ENCODE measurements at regions not wholly inside any gene's neighbourhood (a gene's known extent, or its start where the extent isn't known, plus 50 kb on each side); places are given as distances from the start of the nearest gene placed in this dataset.

GRCh38 chr17:52532373-52532772, 373.9 kb upstream of the CA10 start:
- H3K4me1 Mint-ChIP-seq: no peaks in the 10 kb centered on the region
- H3K27ac Mint-ChIP-seq: no peak overlapping the region
- no peaks in the 10 kb centered on the region for H3K27me3 Mint-ChIP-seq
- H3K9me3 Mint-ChIP-seq: no peaks in the 10 kb centered on the region
- no peaks in the 10 kb centered on the region for H3K36me3 Mint-ChIP-seq
- no peak overlapping the region for H3K4me3 Mint-ChIP-seq
- no peak for DNase-seq

- Mint-ChIP-seq H3K4me3 (no peak overlapping the region), H3K9me3 (peaks cover 2% of the 10 kb centered on the region), H3K27me3 (no peaks in the 10 kb centered on the region), H3K4me1 (no peaks in the 10 kb centered on the region), H3K27ac (no peak overlapping the region), H3K36me3 (no peaks in the 10 kb centered on the region)
- DNase-seq: no peak
These were observed 365.7 kb upstream of the CA10 start for GRCh38 chr17:52524096-52524637.

- Mint-ChIP-seq H3K27ac (no peak overlapping the region), H3K4me3 (no peak overlapping the region), H3K4me1 (no peaks in the 10 kb centered on the region), H3K9me3 (peaks cover 6% of the 10 kb centered on the region), H3K27me3 (no peaks in the 10 kb centered on the region), H3K36me3 (no peaks in the 10 kb centered on the region)
- DNase-seq: no peak
These were observed 358.7 kb upstream of the CA10 start for GRCh38 chr17:52517176-52517575.

GRCh38 chr17:52515927-52516326, 357.4 kb upstream of the CA10 start:
- no peaks in the 10 kb centered on the region for H3K36me3 Mint-ChIP-seq
- H3K4me1 Mint-ChIP-seq: no peaks in the 10 kb centered on the region
- no peak for DNase-seq
- peaks cover 6% of the 10 kb centered on the region for H3K9me3 Mint-ChIP-seq
- no peak overlapping the region for H3K27ac Mint-ChIP-seq
- no peaks in the 10 kb centered on the region for H3K27me3 Mint-ChIP-seq
- H3K4me3 Mint-ChIP-seq: no peak overlapping the region

- peaks cover 3% of the 10 kb centered on the region for H3K9me3 Mint-ChIP-seq
- H3K4me3 Mint-ChIP-seq: no peak overlapping the region
- DNase-seq: no peak
- no peaks in the 10 kb centered on the region for H3K4me1 Mint-ChIP-seq
- no peaks in the 10 kb centered on the region for H3K36me3 Mint-ChIP-seq
- no peaks in the 10 kb centered on the region for H3K27me3 Mint-ChIP-seq
- no peak overlapping the region for H3K27ac Mint-ChIP-seq
These were observed 347.1 kb upstream of the CA10 start for GRCh38 chr17:52505601-52506000.

GRCh38 chr17:52504081-52504480, 345.6 kb upstream of the CA10 start:
- Mint-ChIP-seq H3K27ac (no peak overlapping the region), H3K4me3 (no peak overlapping the region), H3K9me3 (peaks cover 3% of the 10 kb centered on the region), H3K36me3 (no peaks in the 10 kb centered on the region), H3K4me1 (no peaks in the 10 kb centered on the region), H3K27me3 (no peaks in the 10 kb centered on the region)
- DNase-seq: no peak

GRCh38 chr17:52495646-52496045, 337.1 kb upstream of the CA10 start:
- no peak for DNase-seq
- Mint-ChIP-seq H3K4me3 (no peak overlapping the region), H3K27me3 (no peaks in the 10 kb centered on the region), H3K9me3 (peaks cover 7% of the 10 kb centered on the region), H3K4me1 (no peaks in the 10 kb centered on the region), H3K36me3 (no peaks in the 10 kb centered on the region), H3K27ac (no peak overlapping the region)

- Mint-ChIP-seq H3K36me3 (no peaks in the 10 kb centered on the region), H3K4me1 (no peaks in the 10 kb centered on the region), H3K27ac (no peak overlapping the region), H3K9me3 (peaks cover 6% of the 10 kb centered on the region), H3K4me3 (no peak overlapping the region), H3K27me3 (no peaks in the 10 kb centered on the region)
- DNase-seq: no peak
These were observed 323.8 kb upstream of the CA10 start for GRCh38 chr17:52482271-52482670.

GRCh38 chr17:52477824-52478699, 319.5 kb upstream of the CA10 start:
- H3K4me1 Mint-ChIP-seq: no peaks in the 10 kb centered on the region
- no peaks in the 10 kb centered on the region for H3K36me3 Mint-ChIP-seq
- no peaks in the 10 kb centered on the region for H3K27me3 Mint-ChIP-seq
- no peak overlapping the region for H3K4me3 Mint-ChIP-seq
- H3K27ac Mint-ChIP-seq: no peak overlapping the region
- H3K9me3 Mint-ChIP-seq: peaks cover 3% of the 10 kb centered on the region
- no peak for DNase-seq

GRCh38 chr17:52476638-52477313, 318.3 kb upstream of the CA10 start:
- Mint-ChIP-seq H3K4me1 (no peaks in the 10 kb centered on the region), H3K27ac (no peak overlapping the region), H3K4me3 (no peak overlapping the region), H3K36me3 (no peaks in the 10 kb centered on the region), H3K9me3 (no peaks in the 10 kb centered on the region), H3K27me3 (no peaks in the 10 kb centered on the region)
- DNase-seq: no peak

- no peak overlapping the region for H3K27ac Mint-ChIP-seq
- H3K4me1 Mint-ChIP-seq: no peaks in the 10 kb centered on the region
- peaks cover 3% of the 10 kb centered on the region for H3K9me3 Mint-ChIP-seq
- no peak for DNase-seq
- H3K4me3 Mint-ChIP-seq: no peak overlapping the region
- no peaks in the 10 kb centered on the region for H3K27me3 Mint-ChIP-seq
- no peaks in the 10 kb centered on the region for H3K36me3 Mint-ChIP-seq
These were observed 312.0 kb upstream of the CA10 start for GRCh38 chr17:52470553-52470952.

- H3K9me3 Mint-ChIP-seq: peaks cover 4% of the 10 kb centered on the region
These were observed 306.9 kb upstream of the CA10 start for GRCh38 chr17:52465407-52465806.

GRCh38 chr17:52451294-52451861, 292.9 kb upstream of the CA10 start:
- Mint-ChIP-seq H3K27me3 (no peaks in the 10 kb centered on the region), H3K4me1 (no peaks in the 10 kb centered on the region), H3K4me3 (no peak overlapping the region), H3K9me3 (peaks cover 2% of the 10 kb centered on the region), H3K27ac (no peak overlapping the region), H3K36me3 (no peaks in the 10 kb centered on the region)
- no peak for DNase-seq

More at GRCh38 chr17:52465407-52465806, 306.9 kb upstream of the CA10 start:
- H3K36me3 Mint-ChIP-seq: no peaks in the 10 kb centered on the region
- DNase-seq: no peak
- no peaks in the 10 kb centered on the region for H3K27me3 Mint-ChIP-seq
- no peaks in the 10 kb centered on the region for H3K4me1 Mint-ChIP-seq
- no peak overlapping the region for H3K4me3 Mint-ChIP-seq
- H3K27ac Mint-ChIP-seq: no peak overlapping the region

GRCh38 chr17:52442350-52442749, 283.8 kb upstream of the CA10 start:
- H3K9me3 Mint-ChIP-seq: peaks cover 4% of the 10 kb centered on the region
- no peaks in the 10 kb centered on the region for H3K4me1 Mint-ChIP-seq
- H3K36me3 Mint-ChIP-seq: no peaks in the 10 kb centered on the region
- no peak overlapping the region for H3K27ac Mint-ChIP-seq
- H3K27me3 Mint-ChIP-seq: no peaks in the 10 kb centered on the region
- no peak overlapping the region for H3K4me3 Mint-ChIP-seq
- DNase-seq: no peak

- H3K27ac Mint-ChIP-seq: no peak overlapping the region
- H3K27me3 Mint-ChIP-seq: no peaks in the 10 kb centered on the region
- no peaks in the 10 kb centered on the region for H3K4me1 Mint-ChIP-seq
- no peak for DNase-seq
- H3K9me3 Mint-ChIP-seq: peaks cover 11% of the 10 kb centered on the region
- H3K36me3 Mint-ChIP-seq: no peaks in the 10 kb centered on the region
- no peak overlapping the region for H3K4me3 Mint-ChIP-seq
These were observed 262.1 kb upstream of the CA10 start for GRCh38 chr17:52420555-52421078.
